SK-N-SH (cell line): ENCODE measurements at regions not wholly inside any gene's neighbourhood (a gene's known extent, or its start where the extent isn't known, plus 50 kb on each side); places are given as distances from the start of the nearest gene placed in this dataset.

Source experiments
- CTCF ChIA-PET: fragments of 300-600, 350-600 bp; formaldehyde crosslinking; extraction: SDS; loops from one replicate; lab custom pipeline; 2021; lab: Yijun Ruan, JAX
- POLR2A ChIA-PET: fragments of 350-600 bp; sonication (Branson Sonifier 250); formaldehyde crosslinking; extraction: SDS; loops from one replicate; lab custom pipeline; 2020; ENCODE audit warnings: antibody characterized with exemption, inconsistent platforms; lab: Yijun Ruan, JAX
- DNase-seq: peaks from one replicate; pipeline ENCODE4 v3.0.0; 2012
- H2AFZ ChIP-seq: fragments of 200-600 bp; sonication (generic); 2 replicates; pipeline ENCODE4 v1.8.1; 2016; ENCODE audit warnings: antibody characterized with exemption, mild to moderate bottlenecking, low read depth
- H3F3A ChIP-seq: fragments of 200-600 bp; sonication (generic); replicated peaks from 2 replicates; pipeline ENCODE3; 2016; ENCODE audit warnings: antibody characterized with exemption, mild to moderate bottlenecking; ENCODE audit not compliant: insufficient read depth
- H3K27ac ChIP-seq, 2 experiments: fragments of 200-500 bp in 1 of 2; fragments of 200-600 bp in 1 of 2; sonication (Bioruptor generic) in 1 of 2; sonication (generic), shearing (Covaris generic) in 1 of 2; 2 replicates each; pipeline versions ENCODE4 v1.5.1 to v1.6.1; 2014 to 2016; ENCODE audit warnings: low read depth in 2 of 2, inconsistent platforms in 1 of 2, low read length in 1 of 2, mild to moderate bottlenecking in 1 of 2, mixed read lengths in 1 of 2
- H3K27me3 ChIP-seq: fragments of 200-600 bp; sonication (generic), shearing (Covaris generic); 2 replicates; pipeline ENCODE4 v1.6.1; 2016; ENCODE audit warnings: mixed run types; ENCODE audit not compliant: insufficient read depth
- H3K36me3 ChIP-seq, 2 experiments: fragments of 200-500 bp in 1 of 2; fragments of 200-600 bp in 1 of 2; sonication (Bioruptor generic) in 1 of 2; sonication (generic) in 1 of 2; replicated peaks in 1 of 2; 2 replicates each; pipeline versions ENCODE3 to v1.5.1; 2014 to 2016; ENCODE audit warnings: low read length in 1 of 2, mild to moderate bottlenecking in 1 of 2; ENCODE audit not compliant: insufficient read depth in 2 of 2, control insufficient read depth in 1 of 2
- H3K4me1 ChIP-seq, 2 experiments: fragments of 200-500 bp in 1 of 2; fragments of 200-600 bp in 1 of 2; sonication (Bioruptor generic) in 1 of 2; sonication (generic), shearing (Covaris generic) in 1 of 2; 2 replicates each; pipeline versions ENCODE4 v1.5.1 to v1.6.1; 2014 to 2016; ENCODE audit warnings: low read depth in 1 of 2, low read length in 1 of 2, mixed run types in 1 of 2; ENCODE audit not compliant: insufficient read depth in 2 of 2, control insufficient read depth in 1 of 2
- H3K4me2 ChIP-seq: fragments of 200-600 bp; sonication (generic), shearing (Covaris generic); 2 replicates; pipeline ENCODE4 v1.6.1; 2017; ENCODE audit warnings: mixed run types
- H3K4me3 ChIP-seq, 2 experiments: fragments of 200-500 bp in 1 of 2; fragments of 200-600 bp in 1 of 2; sonication (Bioruptor generic) in 1 of 2; sonication (generic), shearing (Covaris generic) in 1 of 2; 2 replicates each; pipeline versions ENCODE4 v1.5.1 to v1.8.1; 2014 to 2016; ENCODE audit warnings: low read depth in 2 of 2, inconsistent platforms in 1 of 2, low read length in 1 of 2, mild to moderate bottlenecking in 1 of 2, mixed read lengths in 1 of 2, moderate library complexity in 1 of 2
- H3K79me2 ChIP-seq: fragments of 200-600 bp; sonication (generic); 2 replicates; pipeline ENCODE4 v1.8.1; 2017; ENCODE audit warnings: mild to moderate bottlenecking; ENCODE audit not compliant: insufficient read depth
- H3K9ac ChIP-seq: fragments of 200-600 bp; sonication (generic); 2 replicates; pipeline ENCODE4 v1.6.1; 2017; ENCODE audit warnings: mixed run types
- H3K9me2 ChIP-seq: fragments of 200-600 bp; sonication (generic); 2 replicates; pipeline ENCODE4 v1.6.1; 2017; ENCODE audit warnings: mixed run types
- H3K9me3 ChIP-seq: fragments of 200-600 bp; sonication (generic); 2 replicates; pipeline ENCODE4 v1.6.1; 2017; ENCODE audit warnings: mixed run types, mild to moderate bottlenecking, moderate library complexity
- H4K20me1 ChIP-seq: fragments of 200-600 bp; sonication (generic); 2 replicates; pipeline ENCODE4 v1.6.1; 2017; ENCODE audit warnings: mild to moderate bottlenecking, mixed run types; ENCODE audit not compliant: insufficient read depth
- CTCF ChIP-seq: fragments of 200-600 bp; sonication (generic); IDR thresholded peaks from 2 replicates; pipeline ENCODE4 v1.6.1; 2017; ENCODE audit warnings: antibody characterized with exemption, mild to moderate bottlenecking, moderate library complexity
- ELF1 ChIP-seq: IDR thresholded peaks from 2 replicates; pipeline ENCODE4 v1.4.0; 2012
- EP300 ChIP-seq, 2 experiments: IDR thresholded peaks; 2 replicates each; pipeline versions ENCODE4 v1.4.0 to v1.6.1; 2012; ENCODE audit warnings: borderline replicate concordance in 1 of 2, low read depth in 1 of 2, low read length in 1 of 2
- EZH2phosphoT487 ChIP-seq: fragments of 200-600 bp; sonication (generic); IDR thresholded peaks from 2 replicates; pipeline ENCODE4 v1.6.1; 2017; ENCODE audit warnings: low read depth, mixed run types, mild to moderate bottlenecking, antibody characterized with exemption, moderate library complexity, borderline replicate concordance
- FOSL2 ChIP-seq: IDR thresholded peaks from 2 replicates; pipeline ENCODE4 v1.4.0; 2012; ENCODE audit warnings: low read depth, mild to moderate bottlenecking, moderate library complexity, borderline replicate concordance
- JUND ChIP-seq: IDR thresholded peaks from 2 replicates; pipeline ENCODE4 v1.4.0; 2012
- MEF2A ChIP-seq: IDR thresholded peaks from 2 replicates; pipeline ENCODE4 v1.4.0; 2012; ENCODE audit warnings: low read depth, borderline replicate concordance
- NFIC ChIP-seq: IDR thresholded peaks from 2 replicates; pipeline ENCODE4 v1.4.0; 2012; ENCODE audit warnings: borderline replicate concordance
- PBX3 ChIP-seq: IDR thresholded peaks from 2 replicates; pipeline ENCODE4; 2012
- RCOR1 ChIP-seq: fragments of 150-350 bp; IDR thresholded peaks from 2 replicates; pipeline ENCODE4 v1.6.1; 2017; ENCODE audit warnings: antibody characterized with exemption, low read length
- REST ChIP-seq: IDR thresholded peaks from 2 replicates; pipeline ENCODE4 v1.6.1; 2012; ENCODE audit warnings: mild to moderate bottlenecking, low read depth, low read length, moderate library complexity
- RFX5 ChIP-seq: IDR thresholded peaks from 2 replicates; pipeline ENCODE4 v1.6.1; 2012; ENCODE audit warnings: mild to moderate bottlenecking, improper control_type of control experiment, low read length
- TCF12 ChIP-seq: IDR thresholded peaks from 2 replicates; pipeline ENCODE4 v1.4.0; 2012
- TEAD4 ChIP-seq: IDR thresholded peaks from 2 replicates; pipeline ENCODE4 v1.4.0; 2012; ENCODE audit warnings: mild to moderate bottlenecking, borderline replicate concordance; ENCODE audit not compliant: insufficient read depth
- YY1 ChIP-seq: IDR thresholded peaks from 2 replicates; pipeline ENCODE4 v1.4.0; 2012; ENCODE audit warnings: low read depth, mild to moderate bottlenecking
- WGBS: methylation state at CpG from one replicate; pipeline ENCODE4 v1.1.6; 2017; ENCODE audit warnings: low lambda C conversion rate; 5-methylcytosine and 5-hydroxymethylcytosine counted together

- peak; percentile 19; the same call in 1 of the 2 replicates for TF ChIP-seq PBX3
- TF ChIP-seq FOSL2: peak; percentile 87
- peak; percentile 56 for TF ChIP-seq TCF12
- no peak for TF ChIP-seq TEAD4
- peak; percentile 51; the same call in 1 of the 2 replicates for TF ChIP-seq MEF2A
- 0 out of 2 replicates have a peak, but pooled peaks have one; percentile 19 for TF ChIP-seq NFIC
- TF ChIP-seq RCOR1: no peak
- TF ChIP-seq JUND: peak; percentile 73
- ChIA-PET POLR2A (no interaction called here), CTCF (no interaction called here)
Measured at GRCh38 chr6:140774080-140774505, 1358.6 kb upstream of the GJE1 start.

GRCh38 chr6:140773276-140773675, 1359.4 kb upstream of the GJE1 start:
- H3K27me3 ChIP-seq: no peaks in the 10 kb centered on the region
- no peak overlapping the region for H3K4me3 ChIP-seq
- H3K4me2 ChIP-seq: no peak overlapping the region
- H3K9ac ChIP-seq: no peak overlapping the region
- ChIA-PET POLR2A (no interaction called here), CTCF (no interaction called here)
- TF ChIP-seq FOSL2 (no peak), YY1 (no peak), CTCF (no peak), ELF1 (no peak), REST (no peak), EZH2phosphoT487 (no peak), EP300 (IDR thresholded peaks at IDR 0.05; ENCODE audit: borderline replicate concordance in 1 of 2, low read depth in 1 of 2, low read length in 1 of 2) (no peak), RFX5 (no peak)
- no peaks in the 10 kb centered on the region for H4K20me1 ChIP-seq
- DNase-seq: no peak
- H3K36me3 ChIP-seq: peaks cover 0 to 7% of the 10 kb centered on the region in 2 experiments
- peak overlapping the region in 1 of 2 experiments; percentile 49; a peak in 1 of 4 replicates for H3K27ac ChIP-seq
- no peaks in the 10 kb centered on the region; a peak in 2 of 4 replicates for H3K4me1 ChIP-seq
- 0 out of 2 replicates have a peak, but pooled peaks cover 4% of the 10 kb centered on the region for H3K9me2 ChIP-seq
- peaks cover 21% of the 10 kb centered on the region for H3F3A ChIP-seq
- H3K79me2 ChIP-seq: no peaks in the 10 kb centered on the region
- 0 out of 2 replicates have a peak overlapping the region, but pooled peaks have one; percentile 36 for H2AFZ ChIP-seq
- H3K9me3 ChIP-seq: peaks cover 16% of the 10 kb centered on the region

More at GRCh38 chr6:140774080-140774505, 1358.6 kb upstream of the GJE1 start:
- Histone ChIP-seq H3K4me3 (peak overlapping the region in 1 of 2 experiments; percentile 2; a peak in 1 of 4 replicates), H4K20me1 (no peaks in the 10 kb centered on the region), H3K4me2 (peak overlapping the region; percentile 65; the same call in 1 of the 2 replicates), H3K36me3 (peaks cover 0 to 11% of the 10 kb centered on the region in 2 experiments), H2AFZ (0 out of 2 replicates have a peak overlapping the region, but pooled peaks have one; percentile 1), H3K9me2 (no peaks in the 10 kb centered on the region), H3K27me3 (no peaks in the 10 kb centered on the region), H3K27ac (peak overlapping the region; percentile 49 to 58; a peak in 3 of 4 replicates), H3K9me3 (peaks cover 8% of the 10 kb centered on the region), H3F3A (peaks cover 23% of the 10 kb centered on the region), H3K9ac (no peak overlapping the region), H3K79me2 (no peaks in the 10 kb centered on the region), H3K4me1 (no peaks in the 10 kb centered on the region; a peak in 2 of 4 replicates)
- WGBS: 5% methylated on average over 3 of the region's 3 CpGs
- no peak for DNase-seq
